ENCODE measurements at regions not wholly inside any gene's neighbourhood (a gene's known extent, or its start where the extent isn't known, plus 50 kb on each side); places are given as distances from the start of the nearest gene placed in this dataset.

DNA sequence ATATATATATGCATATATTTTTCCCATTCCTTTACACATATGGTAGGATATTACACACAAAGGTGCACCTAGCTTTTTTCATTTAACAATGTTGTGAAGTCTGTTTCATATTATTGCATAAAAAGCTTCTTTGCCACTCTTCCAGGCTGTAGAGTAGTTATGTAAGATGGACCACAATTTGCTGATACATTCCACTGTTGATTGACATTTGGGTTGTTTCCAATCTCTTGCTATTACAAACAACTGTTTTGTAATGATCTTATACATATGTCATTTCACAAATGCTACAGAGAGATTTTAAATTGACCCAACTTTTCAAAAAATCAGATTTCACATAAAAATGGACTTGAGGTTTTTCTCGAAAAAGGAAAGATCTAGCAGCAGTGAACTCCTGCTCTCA is 301.4 kb downstream of the CDCA7 start:
- no peak overlapping the region for H3K27ac ChIP-seq (ENCODE audit: low read length)
- H3K4me2 ChIP-seq (ENCODE audit: low read length) = no peak overlapping the region
- TF ChIP-seq TAF1 (IDR thresholded peaks at IDR 0.05; ENCODE audit: low read depth) (no peak), EZH2 (IDR thresholded peaks at IDR 0.05; ENCODE audit: borderline replicate concordance, insufficient read depth, low read length, poor library complexity, severe bottlenecking) (no peak), MXI1 (conservative IDR thresholded peaks at IDR 0.05; ENCODE audit: poor library complexity, severe bottlenecking) (no peak), RAD21 (conservative IDR thresholded peaks at IDR 0.05) (no peak), SMC3 (conservative IDR thresholded peaks at IDR 0.05; ENCODE audit: poor library complexity) (no peak), EP300 (conservative IDR thresholded peaks at IDR 0.05; ENCODE audit: poor library complexity, severe bottlenecking) (no peak), POLR2AphosphoS5 (IDR thresholded peaks at IDR 0.05) (no peak)
- TF ChIP-seq, protein P1, sequence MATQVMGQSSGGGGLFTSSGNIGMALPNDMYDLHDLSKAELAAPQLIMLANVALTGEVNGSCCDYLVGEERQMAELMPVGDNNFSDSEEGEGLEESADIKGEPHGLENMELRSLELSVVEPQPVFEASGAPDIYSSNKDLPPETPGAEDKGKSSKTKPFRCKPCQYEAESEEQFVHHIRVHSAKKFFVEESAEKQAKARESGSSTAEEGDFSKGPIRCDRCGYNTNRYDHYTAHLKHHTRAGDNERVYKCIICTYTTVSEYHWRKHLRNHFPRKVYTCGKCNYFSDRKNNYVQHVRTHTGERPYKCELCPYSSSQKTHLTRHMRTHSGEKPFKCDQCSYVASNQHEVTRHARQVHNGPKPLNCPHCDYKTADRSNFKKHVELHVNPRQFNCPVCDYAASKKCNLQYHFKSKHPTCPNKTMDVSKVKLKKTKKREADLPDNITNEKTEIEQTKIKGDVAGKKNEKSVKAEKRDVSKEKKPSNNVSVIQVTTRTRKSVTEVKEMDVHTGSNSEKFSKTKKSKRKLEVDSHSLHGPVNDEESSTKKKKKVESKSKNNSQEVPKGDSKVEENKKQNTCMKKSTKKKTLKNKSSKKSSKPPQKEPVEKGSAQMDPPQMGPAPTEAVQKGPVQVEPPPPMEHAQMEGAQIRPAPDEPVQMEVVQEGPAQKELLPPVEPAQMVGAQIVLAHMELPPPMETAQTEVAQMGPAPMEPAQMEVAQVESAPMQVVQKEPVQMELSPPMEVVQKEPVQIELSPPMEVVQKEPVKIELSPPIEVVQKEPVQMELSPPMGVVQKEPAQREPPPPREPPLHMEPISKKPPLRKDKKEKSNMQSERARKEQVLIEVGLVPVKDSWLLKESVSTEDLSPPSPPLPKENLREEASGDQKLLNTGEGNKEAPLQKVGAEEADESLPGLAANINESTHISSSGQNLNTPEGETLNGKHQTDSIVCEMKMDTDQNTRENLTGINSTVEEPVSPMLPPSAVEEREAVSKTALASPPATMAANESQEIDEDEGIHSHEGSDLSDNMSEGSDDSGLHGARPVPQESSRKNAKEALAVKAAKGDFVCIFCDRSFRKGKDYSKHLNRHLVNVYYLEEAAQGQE (IDR thresholded peaks at IDR 0.05; ENCODE audit: borderline replicate concordance) = no peak
- TF ChIP-seq, protein P2, sequence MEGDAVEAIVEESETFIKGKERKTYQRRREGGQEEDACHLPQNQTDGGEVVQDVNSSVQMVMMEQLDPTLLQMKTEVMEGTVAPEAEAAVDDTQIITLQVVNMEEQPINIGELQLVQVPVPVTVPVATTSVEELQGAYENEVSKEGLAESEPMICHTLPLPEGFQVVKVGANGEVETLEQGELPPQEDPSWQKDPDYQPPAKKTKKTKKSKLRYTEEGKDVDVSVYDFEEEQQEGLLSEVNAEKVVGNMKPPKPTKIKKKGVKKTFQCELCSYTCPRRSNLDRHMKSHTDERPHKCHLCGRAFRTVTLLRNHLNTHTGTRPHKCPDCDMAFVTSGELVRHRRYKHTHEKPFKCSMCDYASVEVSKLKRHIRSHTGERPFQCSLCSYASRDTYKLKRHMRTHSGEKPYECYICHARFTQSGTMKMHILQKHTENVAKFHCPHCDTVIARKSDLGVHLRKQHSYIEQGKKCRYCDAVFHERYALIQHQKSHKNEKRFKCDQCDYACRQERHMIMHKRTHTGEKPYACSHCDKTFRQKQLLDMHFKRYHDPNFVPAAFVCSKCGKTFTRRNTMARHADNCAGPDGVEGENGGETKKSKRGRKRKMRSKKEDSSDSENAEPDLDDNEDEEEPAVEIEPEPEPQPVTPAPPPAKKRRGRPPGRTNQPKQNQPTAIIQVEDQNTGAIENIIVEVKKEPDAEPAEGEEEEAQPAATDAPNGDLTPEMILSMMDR (IDR thresholded peaks at IDR 0.05; ENCODE audit: poor library complexity, severe bottlenecking) = no peak
- H3K9ac ChIP-seq (ENCODE audit: low read length) = no peak overlapping the region
- H3K27me3 ChIP-seq (ENCODE audit: insufficient read depth, low read depth, low read length) = no peaks in the 10 kb centered on the region
- H3K36me3 ChIP-seq (ENCODE audit: insufficient read depth, low read length) = no peaks in the 10 kb centered on the region
- no peaks in the 10 kb centered on the region for H3K9me3 ChIP-seq (ENCODE audit: low read length)
- H4K20me1 ChIP-seq (ENCODE audit: insufficient read depth) = no peaks in the 10 kb centered on the region
- no peak overlapping the region for H3K4me3 ChIP-seq (ENCODE audit: low read length)
- no peaks in the 10 kb centered on the region for H3K79me2 ChIP-seq (replicated peaks; ENCODE audit: insufficient read depth, low read length)
- H3F3A ChIP-seq (ENCODE audit: insufficient read depth, low read length, poor library complexity, severe bottlenecking) = no peaks in the 10 kb centered on the region
- H2AFZ ChIP-seq (ENCODE audit: low read depth, low read length) = no peak overlapping the region
- H3K9me2 ChIP-seq (ENCODE audit: insufficient read depth, low read length) = no peaks in the 10 kb centered on the region

DNA sequence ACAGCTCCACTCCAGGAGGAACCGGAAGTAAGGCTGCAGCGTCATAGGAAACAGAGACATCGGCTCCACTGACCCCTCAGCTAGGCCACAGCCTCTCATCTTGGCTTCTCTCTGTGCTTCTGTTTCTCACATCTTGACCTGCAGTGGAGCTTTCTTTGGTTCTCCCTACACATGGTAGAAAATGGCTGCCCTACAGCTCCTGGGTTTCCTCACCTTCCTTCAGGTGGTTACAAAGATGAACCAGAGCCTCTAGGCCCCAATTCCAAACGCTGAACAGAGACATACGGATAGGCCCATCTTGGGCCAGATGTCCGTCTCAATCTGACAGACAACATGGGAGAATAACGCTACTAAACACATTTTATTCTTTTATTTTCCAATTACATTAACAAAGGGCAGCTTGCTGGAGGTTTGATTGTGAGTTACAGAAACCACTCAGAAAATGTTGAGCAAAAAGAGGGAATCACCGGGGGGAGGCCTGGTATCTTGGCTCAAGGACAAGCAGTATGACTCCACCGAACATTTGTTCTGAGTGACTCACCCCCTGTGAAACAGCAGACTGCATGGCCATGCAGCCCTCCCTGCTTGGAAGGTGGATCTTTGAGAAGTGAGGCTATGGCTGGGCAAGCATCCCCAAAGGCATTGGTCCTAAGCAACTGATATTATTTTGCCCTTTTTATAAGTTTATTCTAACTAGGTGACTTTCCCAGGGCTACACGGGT is 303.5 kb downstream of the CDCA7 start:
- TF ChIP-seq, protein P1 (IDR thresholded peaks at IDR 0.05; ENCODE audit: borderline replicate concordance) = no peak
- TF ChIP-seq POLR2AphosphoS5 (IDR thresholded peaks at IDR 0.05) (no peak), RAD21 (conservative IDR thresholded peaks at IDR 0.05) (no peak), TAF1 (IDR thresholded peaks at IDR 0.05; ENCODE audit: low read depth) (no peak)
- H3K27ac ChIP-seq (ENCODE audit: low read length) = no peak overlapping the region
- no peak overlapping the region for H3K9ac ChIP-seq (ENCODE audit: low read length)
- H2AFZ ChIP-seq (ENCODE audit: low read depth, low read length) = no peak overlapping the region
- no peak overlapping the region for H3K4me3 ChIP-seq (ENCODE audit: low read length)
- no peaks in the 10 kb centered on the region for H4K20me1 ChIP-seq (ENCODE audit: insufficient read depth)
- no peaks in the 10 kb centered on the region for H3F3A ChIP-seq (ENCODE audit: insufficient read depth, low read length, poor library complexity, severe bottlenecking)
- no peaks in the 10 kb centered on the region for H3K9me3 ChIP-seq (ENCODE audit: low read length)
- H3K27me3 ChIP-seq (ENCODE audit: insufficient read depth, low read depth, low read length) = no peaks in the 10 kb centered on the region
- no peak overlapping the region for H3K4me2 ChIP-seq (ENCODE audit: low read length)
- no peaks in the 10 kb centered on the region for H3K79me2 ChIP-seq (replicated peaks; ENCODE audit: insufficient read depth, low read length)
- H3K9me2 ChIP-seq (ENCODE audit: insufficient read depth, low read length) = no peaks in the 10 kb centered on the region
- H3K36me3 ChIP-seq (ENCODE audit: insufficient read depth, low read length) = no peaks in the 10 kb centered on the region

Measured in neural cell (in vitro differentiated cells).